ENCODE measurements at regions not wholly inside any gene's neighbourhood (a gene's known extent, or its start where the extent isn't known, plus 50 kb on each side); places are given as distances from the start of the nearest gene placed in this dataset.
A peak's percentile ranks its signal among the peaks of the same experiment; 100 is the strongest.
"Not testable (repeated sequence)": the region's sequence is repeated elsewhere in the genome, so short reads cannot be mapped to it uniquely, and the experiment has no call there.

GRCh38 chr2:131425231-131425941 is 50.5 kb upstream of the TUBA3D start:
- no peak for TF ChIP-seq CTCF (optimal IDR thresholded peaks at IDR 0.05 in 1 of 3, IDR thresholded peaks at IDR 0.05 in 1 of 3, conservative IDR thresholded peaks at IDR 0.05 in 1 of 3; ENCODE audit: extremely low read depth in 1 of 3, insufficient read depth in 2 of 3, low read length in 3 of 3)
- TF ChIP-seq EZH2 (IDR thresholded peaks at IDR 0.05; ENCODE audit: low read length): peak; percentile 81
- Histone ChIP-seq H4K20me1 (ENCODE audit: control insufficient read depth, extremely low read depth, insufficient read depth, low read length) (no peaks in the 10 kb centered on the region), H3K9me1 (ENCODE audit: control insufficient read depth, extremely low read depth, insufficient read depth, low read length) (no peaks in the 10 kb centered on the region), H2AFZ (ENCODE audit: control insufficient read depth, low read length) (no peak overlapping the region), H3K27ac (ENCODE audit: control insufficient read depth, insufficient read depth, low read length) (no peak overlapping the region), H3K36me3 (ENCODE audit: control insufficient read depth in 2 of 2, extremely low read depth in 1 of 2, insufficient read depth in 2 of 2, low read length in 2 of 2) (no peaks in the 10 kb centered on the region), H3K79me2 (ENCODE audit: control insufficient read depth, insufficient read depth, low read length) (no peaks in the 10 kb centered on the region), H3K4me2 (ENCODE audit: control insufficient read depth, extremely low read depth, insufficient read depth, low read depth, low read length) (no peak overlapping the region), H3K9ac (ENCODE audit: control insufficient read depth, extremely low read depth, insufficient read depth, low read length) (no peak overlapping the region), H3K9me3 (ENCODE audit: control insufficient read depth, low read depth, low read length) (no peaks in the 10 kb centered on the region), H3K4me3 (ENCODE audit: control insufficient read depth in 2 of 3, extremely low read depth in 1 of 3, insufficient read depth in 2 of 3, low read depth in 1 of 3, low read length in 3 of 3) (no peak overlapping the region), H3K4me1 (ENCODE audit: control insufficient read depth, extremely low read depth, insufficient read depth, low read length) (no peaks in the 10 kb centered on the region), H3K27me3 (ENCODE audit: control insufficient read depth, extremely low read depth, insufficient read depth, low read length) (peaks cover 24% of the 10 kb centered on the region)
- dilution Hi-C loops (cut with MboI; ENCODE audit: extremely low pct_ligation_motif_present, low sequenced_read_pairs): no loop called here
- no peak for FAIRE-seq
- DNase-seq (ENCODE audit: low read depth, low spot score): no peak

GRCh38 chr2:131424605-131425114 is 51.3 kb upstream of the TUBA3D start:
- H3K27me3 ChIP-seq (ENCODE audit: control insufficient read depth, extremely low read depth, insufficient read depth, low read length): peaks cover 24% of the 10 kb centered on the region

GRCh38 chr2:131420751-131421150 is 55.2 kb upstream of the TUBA3D start:
- peaks cover 20% of the 10 kb centered on the region for H3K27me3 ChIP-seq (ENCODE audit: control insufficient read depth, extremely low read depth, insufficient read depth, low read length)
- H4K20me1 ChIP-seq (ENCODE audit: control insufficient read depth, extremely low read depth, insufficient read depth, low read length); H3K9ac ChIP-seq (ENCODE audit: control insufficient read depth, extremely low read depth, insufficient read depth, low read length); H3K36me3 ChIP-seq (ENCODE audit: control insufficient read depth in 2 of 2, extremely low read depth in 1 of 2, insufficient read depth in 2 of 2, low read length in 2 of 2); H3K27ac ChIP-seq (ENCODE audit: control insufficient read depth, insufficient read depth, low read length); H3K4me1 ChIP-seq (ENCODE audit: control insufficient read depth, extremely low read depth, insufficient read depth, low read length); H2AFZ ChIP-seq (ENCODE audit: control insufficient read depth, low read length); H3K9me3 ChIP-seq (ENCODE audit: control insufficient read depth, low read depth, low read length); DNase-seq (ENCODE audit: low read depth, low spot score); dilution Hi-C loops (cut with MboI; ENCODE audit: extremely low pct_ligation_motif_present, low sequenced_read_pairs); H3K4me3 ChIP-seq (ENCODE audit: control insufficient read depth in 2 of 3, extremely low read depth in 1 of 3, insufficient read depth in 2 of 3, low read depth in 1 of 3, low read length in 3 of 3); H3K9me1 ChIP-seq (ENCODE audit: control insufficient read depth, extremely low read depth, insufficient read depth, low read length); FAIRE-seq; H3K4me2 ChIP-seq (ENCODE audit: control insufficient read depth, extremely low read depth, insufficient read depth, low read depth, low read length); H3K79me2 ChIP-seq (ENCODE audit: control insufficient read depth, insufficient read depth, low read length): not testable (repeated sequence)

More at GRCh38 chr2:131424605-131425114, 51.3 kb upstream of the TUBA3D start:
- FAIRE-seq: peak; percentile 46
- H3K4me1 ChIP-seq (ENCODE audit: control insufficient read depth, extremely low read depth, insufficient read depth, low read length); DNase-seq (ENCODE audit: low read depth, low spot score); H3K79me2 ChIP-seq (ENCODE audit: control insufficient read depth, insufficient read depth, low read length); H3K36me3 ChIP-seq (ENCODE audit: control insufficient read depth in 2 of 2, extremely low read depth in 1 of 2, insufficient read depth in 2 of 2, low read length in 2 of 2); H2AFZ ChIP-seq (ENCODE audit: control insufficient read depth, low read length); H3K9me1 ChIP-seq (ENCODE audit: control insufficient read depth, extremely low read depth, insufficient read depth, low read length); H3K9ac ChIP-seq (ENCODE audit: control insufficient read depth, extremely low read depth, insufficient read depth, low read length); H3K9me3 ChIP-seq (ENCODE audit: control insufficient read depth, low read depth, low read length); H3K4me3 ChIP-seq (ENCODE audit: control insufficient read depth in 2 of 3, extremely low read depth in 1 of 3, insufficient read depth in 2 of 3, low read depth in 1 of 3, low read length in 3 of 3); H4K20me1 ChIP-seq (ENCODE audit: control insufficient read depth, extremely low read depth, insufficient read depth, low read length); H3K27ac ChIP-seq (ENCODE audit: control insufficient read depth, insufficient read depth, low read length); dilution Hi-C loops (cut with MboI; ENCODE audit: extremely low pct_ligation_motif_present, low sequenced_read_pairs): not testable (repeated sequence)
- H3K4me2 ChIP-seq (ENCODE audit: control insufficient read depth, extremely low read depth, insufficient read depth, low read depth, low read length): peak overlapping the region; percentile 10
- peak; percentile 91 for TF ChIP-seq EZH2 (IDR thresholded peaks at IDR 0.05; ENCODE audit: low read length)

Measured in keratinocyte (primary cell).